HG03432 (cell line): ENCODE measurements at regions not wholly inside any gene's neighbourhood (a gene's known extent, or its start where the extent isn't known, plus 50 kb on each side); places are given as distances from the start of the nearest gene placed in this dataset.
"Not testable (repeated sequence)": the region's sequence is repeated elsewhere in the genome, so short reads cannot be mapped to it uniquely, and the experiment has no call there.

ENCODE experiments used
- ATAC-seq: cut with Tn5 transposase; IDR thresholded peaks from one replicate; pipeline ENCODE4 v1.9.1; 2021; ENCODE audit warnings: mild to moderate bottlenecking, moderate library complexity; ENCODE audit not compliant: unreplicated experiment

GRCh38 chr9:95785209-95785608, 90.3 kb upstream of the ERCC6L2 start:
- ATAC-seq: no peak

GRCh38 chr9:95784318-95784717, 91.2 kb upstream of the ERCC6L2 start:
- no peak for ATAC-seq

GRCh38 chr9:95783426-95783975, 92.0 kb upstream of the ERCC6L2 start:
- no peak for ATAC-seq

- no peak for ATAC-seq
These were observed 94.7 kb upstream of the ERCC6L2 start for GRCh38 chr9:95780751-95781150.

- no peak for ATAC-seq
These were observed 95.4 kb upstream of the ERCC6L2 start for GRCh38 chr9:95780121-95780520.

- ATAC-seq: not testable (repeated sequence)
These were observed 95.9 kb upstream of the ERCC6L2 start for GRCh38 chr9:95779597-95779996.

- ATAC-seq: no peak
These were observed 96.5 kb upstream of the ERCC6L2 start for GRCh38 chr9:95778957-95779356.

GRCh38 chr9:95777136-95777535, 98.4 kb upstream of the ERCC6L2 start:
- no peak for ATAC-seq

- no peak for ATAC-seq
These were observed 99.3 kb upstream of the ERCC6L2 start for GRCh38 chr9:95776176-95776575.

- no peak for ATAC-seq
These were observed 100.3 kb upstream of the ERCC6L2 start for GRCh38 chr9:95775191-95775590.

GRCh38 chr9:95773053-95773418, 102.5 kb upstream of the ERCC6L2 start:
- ATAC-seq: no peak

- no peak for ATAC-seq
These were observed 103.0 kb upstream of the ERCC6L2 start for GRCh38 chr9:95772320-95773052.

GRCh38 chr9:95771556-95772246, 103.8 kb upstream of the ERCC6L2 start:
- no peak for ATAC-seq

- no peak for ATAC-seq
These were observed 104.8 kb upstream of the ERCC6L2 start for GRCh38 chr9:95770653-95771131.

GRCh38 chr9:95769909-95770433, 105.5 kb upstream of the ERCC6L2 start:
- no peak for ATAC-seq

GRCh38 chr9:95769473-95769872, 106.0 kb upstream of the ERCC6L2 start:
- ATAC-seq: no peak

- ATAC-seq: no peak
These were observed 108.6 kb upstream of the ERCC6L2 start for GRCh38 chr9:95766906-95767305.

- ATAC-seq: no peak
These were observed 110.8 kb upstream of the ERCC6L2 start for GRCh38 chr9:95764533-95765319.

GRCh38 chr9:95763983-95764382, 111.5 kb upstream of the ERCC6L2 start:
- no peak for ATAC-seq

GRCh38 chr9:95763006-95763405, 112.5 kb upstream of the ERCC6L2 start:
- ATAC-seq: no peak

- ATAC-seq: no peak
These were observed 113.2 kb upstream of the ERCC6L2 start for GRCh38 chr9:95762322-95762721.
